GM21423 (cell line): ENCODE measurements at regions not wholly inside any gene's neighbourhood (a gene's known extent, or its start where the extent isn't known, plus 50 kb on each side); places are given as distances from the start of the nearest gene placed in this dataset.

ENCODE experiments used
- ATAC-seq: cut with Tn5 transposase; IDR thresholded peaks from one replicate; pipeline ENCODE4 v1.9.1; 2021; ENCODE audit warnings: mild to moderate bottlenecking, moderate library complexity; ENCODE audit not compliant: unreplicated experiment

DNA sequence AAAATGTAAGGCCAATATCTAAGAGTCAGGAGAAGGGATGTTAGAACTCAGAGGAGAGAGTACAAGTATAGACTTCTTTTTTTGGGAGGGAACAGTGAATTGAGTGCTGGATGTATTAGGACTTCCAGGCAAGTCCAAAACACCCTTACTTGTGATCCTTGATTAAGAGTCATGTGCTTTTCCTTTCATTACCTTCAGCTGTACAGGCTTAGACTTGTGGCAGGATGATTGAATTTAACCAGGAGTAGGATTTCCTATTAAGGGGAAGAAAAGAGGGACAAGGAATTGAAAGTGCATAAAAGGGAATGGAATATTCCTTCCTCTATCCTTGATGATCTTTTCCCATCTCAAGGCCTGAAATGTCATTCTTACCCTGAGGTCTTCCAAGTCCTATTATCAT is 606.7 kb downstream of the STIM2 start:
- no peak for ATAC-seq

DNA sequence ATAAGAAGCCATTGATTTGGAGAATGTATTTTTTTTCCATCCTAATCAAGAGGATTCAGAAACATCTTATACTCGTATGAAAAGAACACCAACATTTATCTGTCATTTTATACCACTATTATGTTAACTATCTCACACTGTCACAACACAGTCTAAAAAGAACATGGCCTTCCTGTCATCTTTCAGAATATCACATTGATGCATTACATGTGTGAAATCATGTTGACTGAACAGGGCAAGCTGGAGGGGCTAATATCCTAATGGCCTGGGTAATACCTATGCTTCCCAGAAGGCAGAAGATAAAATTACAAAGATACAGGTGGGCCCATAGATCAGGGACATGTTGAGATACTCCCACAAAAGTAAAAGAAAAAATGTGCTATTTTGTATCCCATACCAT is 611.7 kb downstream of the STIM2 start:
- ATAC-seq = no peak

DNA sequence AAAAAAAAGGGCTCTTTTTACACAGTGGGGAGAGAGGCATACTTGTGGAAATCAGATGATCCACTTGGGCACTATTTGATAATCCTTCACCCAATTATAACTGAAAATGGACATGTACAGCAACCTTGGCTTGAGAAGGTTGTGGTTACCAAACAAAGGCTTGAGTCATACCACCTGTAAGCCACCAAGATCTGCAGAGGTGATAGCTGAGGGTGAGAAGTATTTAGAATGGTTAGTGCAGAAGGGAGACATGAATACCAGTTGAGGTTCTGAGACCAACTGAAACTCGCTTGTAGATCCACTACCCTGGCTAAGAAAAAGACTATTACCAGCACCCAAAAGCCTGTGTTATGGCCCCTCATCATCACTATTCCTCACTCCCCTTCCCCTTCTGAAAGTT is 614.0 kb downstream of the STIM2 start:
- no peak for ATAC-seq

DNA sequence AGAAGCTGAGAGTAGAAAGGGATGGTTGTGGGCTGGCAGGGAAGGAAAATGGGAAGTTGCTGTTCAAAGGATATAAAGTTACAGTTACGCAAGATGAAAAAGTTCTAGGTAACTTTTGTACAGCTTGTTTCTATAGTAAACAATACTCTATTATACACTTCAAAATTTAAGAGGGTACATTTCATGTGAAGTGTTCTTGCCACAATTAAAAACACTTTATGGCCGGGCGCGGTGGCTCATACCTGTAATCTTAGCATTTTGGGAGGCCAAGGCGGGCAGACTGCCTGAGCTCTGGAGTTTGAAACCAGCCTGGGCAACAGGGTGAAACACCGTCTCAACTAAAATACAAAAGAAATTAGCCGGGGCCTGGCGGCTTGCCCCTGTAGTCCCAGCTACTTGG is 623.6 kb downstream of the STIM2 start:
- no peak for ATAC-seq

DNA sequence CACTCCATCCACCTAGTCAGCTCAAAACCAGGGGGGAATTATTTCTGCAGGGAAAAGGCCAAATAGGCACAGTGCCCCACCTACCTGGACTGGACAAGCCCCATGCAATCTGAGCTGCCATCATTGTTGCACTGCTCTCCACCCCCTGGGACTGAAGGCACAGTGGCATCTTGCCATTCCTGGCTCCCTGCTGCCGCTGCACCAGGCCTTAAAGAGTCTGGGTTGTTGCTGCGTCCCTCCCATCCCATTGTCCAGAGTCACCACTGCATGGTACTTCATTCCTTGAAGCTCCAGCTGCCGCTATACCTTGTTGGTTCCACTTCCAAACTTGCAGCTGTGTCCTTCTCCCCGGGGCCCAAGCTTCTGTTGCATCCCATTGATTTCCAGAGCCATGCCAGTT is 629.7 kb downstream of the STIM2 start:
- no peak for ATAC-seq

DNA sequence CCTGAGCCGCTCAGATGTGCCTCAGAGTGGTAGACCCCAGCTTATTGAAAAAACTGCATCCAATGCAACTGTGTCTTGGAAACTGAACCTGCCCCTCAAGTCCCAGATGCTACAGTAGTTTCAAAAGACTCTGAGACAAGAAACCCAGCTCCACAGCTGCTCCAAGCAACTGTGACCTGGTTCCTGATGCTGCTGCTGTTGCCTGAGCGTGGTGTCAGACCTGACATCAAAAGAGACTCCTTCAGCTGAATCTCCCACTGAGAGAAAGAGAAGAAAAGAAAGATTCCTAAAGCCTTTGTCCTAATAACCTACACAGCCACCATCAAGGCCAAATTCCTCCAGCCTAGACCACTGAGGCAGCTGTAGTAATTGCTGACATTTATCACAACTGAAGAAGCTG is 630.1 kb downstream of the STIM2 start:
- ATAC-seq = no peak

DNA sequence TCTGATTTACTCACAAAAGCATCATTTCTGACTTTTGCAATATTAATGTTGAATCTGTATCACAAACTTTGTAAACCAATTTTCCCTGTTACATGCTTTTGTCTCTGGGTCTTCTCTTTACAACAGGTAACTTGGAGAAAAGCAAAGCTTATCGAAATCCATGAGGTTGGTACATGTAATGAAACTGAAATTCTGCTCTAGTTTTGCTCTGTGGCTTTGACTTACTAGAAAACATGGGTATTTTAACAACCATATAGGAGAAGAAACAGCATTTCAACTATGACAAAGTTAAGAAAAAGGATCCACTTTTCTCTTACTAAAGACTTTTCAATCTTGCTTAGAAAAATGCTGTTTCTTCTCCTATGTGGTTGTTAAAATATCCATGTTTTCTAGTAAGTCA is 645.8 kb downstream of the STIM2 start:
- ATAC-seq = no peak

DNA sequence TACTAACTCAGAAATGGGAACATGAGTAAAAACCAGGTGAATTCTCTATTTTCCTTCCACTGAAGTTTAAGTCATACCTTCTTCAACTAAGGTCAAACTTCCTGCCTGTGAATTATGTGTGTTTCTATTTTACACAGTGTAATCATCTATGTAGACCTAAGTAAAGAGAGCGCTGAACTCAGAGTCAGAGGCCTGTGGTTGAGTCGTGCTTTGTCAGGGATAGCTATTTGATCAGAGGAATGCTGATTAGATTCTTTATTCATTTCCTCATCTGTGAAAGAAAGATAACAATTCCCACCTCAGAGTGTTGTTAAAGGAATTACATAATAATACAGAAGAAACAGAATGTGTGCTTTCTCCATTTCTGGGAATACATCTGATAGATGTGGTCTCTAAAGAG is 654.1 kb downstream of the STIM2 start:
- ATAC-seq = no peak

DNA sequence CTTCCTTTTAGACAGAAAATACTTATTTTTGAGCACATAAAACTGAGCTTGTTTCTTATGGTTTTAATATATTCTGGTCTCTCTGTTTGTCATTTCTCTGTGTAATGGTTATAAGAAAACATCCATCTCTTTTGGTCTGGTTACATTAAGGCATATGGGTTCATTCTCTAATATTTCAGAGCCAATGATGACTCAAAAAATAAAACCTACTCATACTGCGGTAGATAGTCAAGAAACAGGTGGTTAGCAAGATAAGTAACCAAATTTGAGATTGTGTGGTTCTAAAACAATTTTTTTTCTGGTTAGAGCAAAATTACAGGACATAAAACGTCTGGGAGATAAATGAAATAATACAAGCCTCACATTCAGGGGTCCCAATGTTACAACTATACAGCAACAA is 654.5 kb downstream of the STIM2 start:
- no peak for ATAC-seq

DNA sequence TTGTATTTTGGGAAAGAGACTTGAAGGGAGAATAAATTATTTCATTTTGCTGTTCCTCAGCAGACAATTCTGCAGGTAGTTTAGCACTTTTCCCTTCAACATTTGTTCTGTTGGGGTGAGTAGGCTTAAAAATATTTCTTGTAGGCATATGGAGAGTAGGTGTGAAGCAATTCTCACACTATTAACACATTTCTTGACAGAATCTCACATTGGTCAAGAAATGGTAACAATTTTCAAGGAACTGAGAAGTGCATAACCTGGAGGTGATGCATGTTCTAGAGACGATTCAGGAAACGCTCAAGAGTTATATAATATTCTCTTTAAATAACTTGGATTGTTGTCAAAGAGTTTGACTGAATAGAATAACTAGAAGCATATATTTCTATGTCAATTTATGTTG is 658.2 kb downstream of the STIM2 start:
- ATAC-seq = no peak

DNA sequence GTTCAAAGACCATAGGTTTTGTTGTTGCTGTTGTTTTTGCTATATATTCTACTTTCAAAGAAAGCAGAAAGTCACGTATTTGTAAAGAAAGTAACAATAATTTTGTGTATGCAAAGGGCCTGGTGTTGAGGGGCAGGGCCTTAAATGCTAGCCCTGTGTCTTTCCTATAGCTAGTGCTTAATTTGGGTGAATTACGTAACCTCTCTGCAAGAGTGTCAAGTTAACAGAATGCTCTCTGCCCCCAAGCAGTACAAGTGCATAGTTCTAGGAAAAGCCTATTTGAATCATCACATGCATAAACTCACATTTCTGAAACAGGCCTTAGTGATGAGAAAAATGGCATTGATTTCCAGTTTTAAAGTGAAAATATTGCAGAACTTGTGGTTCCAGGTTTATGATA is 663.6 kb downstream of the STIM2 start:
- ATAC-seq = no peak

DNA sequence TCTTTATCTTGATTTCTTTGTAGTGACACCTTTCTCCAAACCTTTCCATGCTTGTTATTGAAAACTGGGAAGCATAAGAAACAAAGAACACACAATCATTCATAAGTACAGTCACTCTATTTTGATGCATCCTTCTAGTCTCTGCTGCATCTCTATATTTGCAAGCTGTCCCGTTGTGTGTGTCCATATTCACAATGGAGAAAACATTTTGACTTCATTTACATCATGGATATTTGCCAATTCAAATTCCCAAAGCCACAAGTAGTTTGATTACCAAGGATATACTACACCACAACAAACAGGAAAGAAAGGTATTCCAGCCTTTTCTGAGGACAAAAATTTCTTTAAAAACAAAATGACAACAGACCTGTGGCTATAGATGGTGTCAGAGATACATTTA is 673.8 kb downstream of the STIM2 start:
- no peak for ATAC-seq

DNA sequence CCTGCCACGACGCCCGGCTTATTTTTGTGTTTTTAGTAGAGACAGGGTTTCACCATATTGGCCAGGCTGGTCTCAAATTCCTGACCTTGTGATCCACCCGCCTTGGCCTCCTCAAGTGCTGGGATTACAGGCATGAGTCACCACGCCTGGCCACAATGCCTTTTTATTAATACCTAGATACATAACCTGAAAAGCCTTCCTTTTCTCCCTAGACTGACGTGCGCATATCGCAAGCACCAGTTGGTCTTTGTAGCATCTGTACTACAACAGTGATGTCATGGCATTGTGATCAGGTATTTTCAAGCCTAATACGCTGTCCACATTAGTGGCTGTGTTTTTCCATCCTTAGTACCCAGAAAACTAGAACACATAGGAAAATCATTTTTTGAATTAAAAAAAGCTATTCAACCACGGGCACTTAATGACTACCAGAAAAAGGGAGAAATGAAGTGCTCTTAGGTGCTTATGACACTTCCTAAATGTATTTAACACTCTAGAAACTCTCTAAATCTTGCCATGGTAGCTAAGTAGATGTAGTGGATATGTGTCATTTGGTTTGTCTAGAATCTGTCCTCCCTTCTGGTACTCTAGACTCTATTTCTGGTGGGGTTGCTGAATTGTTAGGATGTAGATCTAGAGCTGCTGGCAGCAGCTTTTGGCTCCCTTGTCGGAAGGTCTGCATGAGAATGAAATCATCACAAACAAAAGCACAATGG is 707.8 kb downstream of the STIM2 start:
- ATAC-seq = no peak

DNA sequence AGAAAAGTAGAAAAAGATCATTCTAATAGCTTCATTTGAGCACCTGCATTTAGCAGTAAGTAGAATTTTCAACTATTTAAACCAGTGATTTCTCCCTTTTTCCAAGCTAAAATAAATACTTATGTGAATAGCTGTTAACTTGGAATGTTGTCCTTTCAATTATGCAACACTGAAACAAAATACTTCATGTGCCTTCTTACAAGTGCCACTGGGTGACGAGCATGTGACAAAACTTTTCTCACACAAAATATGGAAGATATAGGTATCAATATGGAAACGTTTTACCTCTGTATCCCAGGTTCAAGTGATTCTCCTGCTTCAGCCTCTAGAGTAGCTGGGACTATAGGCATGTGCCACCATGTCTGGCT is 708.3 kb downstream of the STIM2 start:
- no peak for ATAC-seq

DNA sequence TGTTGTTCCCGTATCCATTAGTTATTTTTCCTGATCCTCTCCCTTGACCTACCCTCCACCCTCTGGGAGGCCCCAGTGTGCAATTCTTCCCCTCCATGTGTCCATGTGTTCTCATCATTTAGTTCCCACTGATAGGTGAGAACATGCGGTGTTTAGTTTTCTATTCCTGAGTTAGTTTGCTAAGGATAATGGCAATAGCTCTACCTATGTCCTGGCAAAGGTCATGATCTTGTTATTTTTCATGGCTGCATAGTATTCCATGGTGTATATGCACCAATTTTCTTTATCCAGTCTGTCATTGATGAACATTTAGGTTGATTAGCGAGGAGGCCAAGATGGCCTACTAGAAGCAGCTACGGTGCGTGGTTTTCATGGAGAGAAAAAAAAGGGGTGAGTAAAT is 714.1 kb downstream of the STIM2 start:
- no peak for ATAC-seq

DNA sequence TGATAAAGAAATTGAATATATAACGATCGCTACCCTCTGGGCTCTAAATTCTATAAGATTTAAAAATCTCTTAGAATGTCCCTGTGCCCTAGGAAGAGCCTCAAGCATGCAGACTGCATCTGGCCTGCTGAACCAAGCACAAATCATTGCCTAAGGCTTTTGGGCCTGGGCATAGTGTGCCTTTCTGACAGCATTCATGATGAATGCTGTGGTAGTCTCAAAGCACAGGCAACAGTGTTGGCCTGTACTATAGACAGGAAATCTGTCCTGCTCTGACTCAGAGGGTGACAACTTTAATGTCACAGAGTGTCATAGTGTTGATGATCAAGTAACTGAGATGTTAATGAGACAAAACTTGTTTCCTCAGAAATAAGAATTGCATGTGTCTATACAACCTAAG is 717.3 kb downstream of the STIM2 start:
- ATAC-seq = no peak

DNA sequence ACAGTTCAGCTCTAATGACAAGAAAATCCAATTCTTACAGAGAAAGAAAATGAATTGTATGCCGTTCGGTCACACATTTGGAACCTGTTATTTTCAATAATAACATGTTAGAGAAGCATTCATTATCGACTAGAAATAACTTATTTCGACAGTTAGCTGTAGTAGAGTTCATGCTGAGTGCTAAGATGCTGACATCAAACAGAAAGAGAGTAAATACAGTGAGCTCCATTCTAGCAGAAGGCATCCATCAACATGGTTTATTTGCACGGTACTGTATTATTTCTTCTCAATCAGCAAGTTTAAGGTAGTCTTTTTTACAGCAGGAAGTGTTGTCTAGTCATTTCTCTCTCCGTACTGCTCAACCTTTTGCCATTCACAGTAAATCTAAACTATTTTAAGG is 732.1 kb downstream of the STIM2 start:
- no peak for ATAC-seq

DNA sequence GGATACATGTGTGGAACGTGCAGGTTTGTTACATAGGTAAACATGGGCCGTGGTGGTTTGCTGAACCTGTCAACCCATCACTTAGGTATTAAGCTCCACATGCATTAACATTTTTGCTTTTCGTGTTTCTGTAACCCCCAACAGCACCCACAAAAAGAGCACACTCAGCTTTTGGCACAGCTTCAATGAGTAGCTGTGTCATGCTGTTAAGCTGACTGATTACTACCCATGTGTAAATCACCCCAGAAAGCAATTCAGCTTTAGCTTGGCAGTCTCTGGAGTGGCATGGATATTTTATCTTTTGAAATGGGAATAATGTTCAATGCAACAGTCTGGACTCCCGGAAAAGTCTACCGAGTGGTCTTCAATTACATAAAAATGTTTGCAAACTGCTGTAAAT is 734.3 kb downstream of the STIM2 start:
- ATAC-seq = no peak

DNA sequence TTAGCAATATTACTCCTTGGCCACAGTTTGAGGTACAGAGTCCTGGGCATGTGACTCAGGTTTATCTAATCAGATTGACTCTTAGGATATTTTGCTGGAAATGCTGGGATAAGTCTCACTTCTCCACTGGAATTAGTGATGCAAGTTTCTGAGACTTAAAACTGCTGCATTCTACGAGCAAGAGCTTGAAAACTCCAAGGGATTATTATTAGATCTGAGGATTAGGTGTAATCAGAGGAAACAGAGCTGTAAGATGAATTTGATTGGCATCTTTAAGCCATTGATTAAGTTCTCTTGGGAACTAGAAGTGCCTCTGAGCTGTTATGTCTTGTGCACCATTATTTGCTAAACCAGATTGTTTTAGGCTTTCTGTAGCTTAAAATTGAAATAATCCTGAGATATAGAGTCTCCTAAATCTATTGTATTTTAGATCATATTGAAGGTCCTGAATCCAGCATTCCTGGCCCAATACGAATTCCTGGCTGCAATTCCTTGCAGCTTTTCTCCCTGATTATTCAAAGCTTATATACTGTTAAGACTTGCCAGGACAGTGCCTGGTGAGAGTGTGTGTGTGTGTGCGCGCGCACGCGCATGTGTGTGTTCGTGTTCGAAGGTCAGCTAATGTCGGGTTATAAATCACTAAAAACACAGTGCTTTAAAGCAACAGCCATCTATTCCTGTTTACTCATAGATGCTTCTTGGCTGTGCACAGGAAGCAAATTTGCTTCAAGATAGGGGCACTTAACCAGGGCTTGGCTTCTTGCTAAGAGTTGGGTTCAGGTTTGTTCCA is 735.1 kb downstream of the STIM2 start:
- no peak for ATAC-seq

DNA sequence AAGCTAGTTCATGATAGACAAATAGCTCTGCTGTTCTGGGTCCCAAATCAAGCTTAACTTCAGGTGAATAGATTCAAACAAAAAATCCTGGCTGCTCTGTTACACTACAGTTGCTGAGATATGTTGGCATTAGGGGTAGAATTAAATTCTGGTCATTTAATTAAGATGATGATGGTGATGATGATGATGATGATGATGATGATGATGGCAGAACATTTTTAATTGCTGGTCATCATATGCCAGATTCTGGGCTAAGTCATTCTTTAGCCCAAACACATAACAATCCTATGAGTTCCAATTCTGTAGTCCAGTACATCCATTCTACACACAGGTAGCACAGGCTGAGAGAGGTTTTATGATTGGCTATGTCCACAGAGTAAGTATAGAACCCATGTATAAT is 741.5 kb downstream of the STIM2 start:
- ATAC-seq = no peak

DNA sequence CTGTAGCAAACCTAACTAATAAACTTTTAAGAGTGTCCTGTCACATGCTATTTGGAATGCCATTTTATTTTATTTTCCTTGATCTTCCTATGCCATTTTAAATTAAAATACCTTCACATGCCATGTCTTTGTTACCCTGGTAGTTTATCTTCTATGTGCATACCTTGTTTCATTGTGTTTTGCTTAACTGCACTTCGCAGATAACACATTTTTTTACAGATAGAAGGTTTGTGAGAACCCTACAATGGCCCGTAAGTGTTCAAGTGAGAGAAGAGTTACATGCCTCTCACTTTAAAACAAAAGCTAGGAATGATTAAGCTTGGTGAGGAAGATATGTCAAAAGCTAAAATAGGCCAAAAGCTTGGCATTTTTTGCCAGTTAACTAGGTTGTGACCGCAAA is 744.1 kb downstream of the STIM2 start:
- ATAC-seq = no peak

DNA sequence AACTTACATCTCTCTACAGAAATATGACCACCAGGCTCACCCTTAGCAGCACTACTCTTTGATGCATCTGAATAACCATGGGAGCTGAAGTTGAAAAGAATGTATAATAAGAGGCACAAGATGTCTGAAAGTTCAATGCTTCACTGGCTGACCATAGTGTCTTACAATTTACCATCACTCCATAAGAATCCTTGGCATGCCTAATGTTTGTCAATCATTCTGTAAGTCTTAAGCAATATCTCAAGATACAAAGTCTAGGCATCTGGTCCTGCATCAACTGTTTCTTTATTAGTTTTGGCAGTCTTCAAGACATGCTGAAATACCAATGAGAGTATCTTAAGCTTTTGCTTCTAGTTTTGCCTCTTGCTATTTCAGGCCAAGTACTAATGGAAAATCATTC is 755.5 kb downstream of the STIM2 start:
- ATAC-seq = no peak

DNA sequence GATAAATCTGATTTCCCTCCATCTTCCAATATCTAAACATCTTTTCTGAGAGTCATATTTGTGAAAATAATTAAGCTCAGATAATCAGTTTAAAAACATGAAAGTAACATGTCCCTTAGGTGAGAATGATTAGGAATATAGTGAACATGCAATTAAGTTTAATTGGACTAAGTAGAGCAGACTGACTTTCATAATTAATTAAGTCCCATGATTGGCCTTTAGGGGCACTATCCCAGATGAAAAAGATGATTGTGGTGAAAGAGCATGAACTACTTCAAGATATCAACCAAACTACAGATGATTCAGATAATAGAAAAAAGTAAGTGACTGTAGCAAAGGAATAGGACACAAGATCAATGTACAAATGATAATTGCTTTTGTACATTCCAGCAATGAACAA is 758.8 kb downstream of the STIM2 start:
- no peak for ATAC-seq
